GM12878 (cell line): ENCODE measurements at regions not wholly inside any gene's neighbourhood (a gene's known extent, or its start where the extent isn't known, plus 50 kb on each side); places are given as distances from the start of the nearest gene placed in this dataset.

Experiments used
- ATAC-seq: fragments of 200-7000 bp; cut with Tn5 transposase; 3 replicates; pipeline ENCODE4 v1.9.1; 2020; ENCODE audit warnings: mild to moderate bottlenecking, moderate library complexity
- BruUV-seq: library from RNA; stranded (reverse); fragments of 400-500 nt; replicated peaks from 2 replicates; lab custom pipeline; 2021; lab: Mats Ljungman, UMichigan
- CTCF ChIA-PET: fragments of 300-600 bp; sonication (Branson Sonifier 250); formaldehyde crosslinking; extraction: SDS; loops from one replicate; lab custom pipeline; 2021; ENCODE audit warnings: inconsistent platforms; lab: Yijun Ruan, JAX
- POLR2A ChIA-PET: fragments of 350-600 bp; formaldehyde crosslinking; extraction: SDS; loops from one replicate; lab custom pipeline; 2021; ENCODE audit warnings: inconsistent platforms; lab: Charles Lee
- RAD21 ChIA-PET: fragments of 300-600 bp; sonication (Branson Sonifier 250); formaldehyde crosslinking; loops from one replicate; lab custom pipeline; 2023; ENCODE audit warnings: antibody characterized with exemption; ENCODE audit not compliant: unreplicated experiment; lab: Charles Lee
- SMC1A ChIA-PET: fragments of 300-600 bp; sonication (Branson Sonifier 250); formaldehyde crosslinking; loops from one replicate; lab custom pipeline; 2023; ENCODE audit not compliant: unreplicated experiment, uncharacterized antibody; lab: Charles Lee
- DNase-seq: peaks from one replicate; pipeline ENCODE4 v3.0.0-alpha.2; 2011; ENCODE audit warnings: low read depth, low spot score
- FAIRE-seq: peaks from 3 replicates; lab custom pipeline; 2011; peaks lifted over from hg19 to GRCh38; lab: Jason Lieb, UNC
- H2AFZ ChIP-seq: 2 replicates; pipeline ENCODE4 v1.6.0; 2011; ENCODE audit warnings: low read depth, low read length, control low read depth; ENCODE audit not compliant: control insufficient read depth
- H3K27ac ChIP-seq: 2 replicates; pipeline ENCODE4 v1.5.1; 2011; ENCODE audit warnings: control low read depth; ENCODE audit not compliant: control insufficient read depth, insufficient read depth
- H3K27me3 ChIP-seq, 2 experiments: replicated peaks in 1 of 2; 2 replicates each; pipeline versions ENCODE4 v1.6.0 to v1.6.1; 2011; ENCODE audit warnings: low read length in 1 of 2; ENCODE audit not compliant: control insufficient read depth in 2 of 2, insufficient read depth in 2 of 2
- H3K36me3 ChIP-seq, 2 experiments: 2 replicates each; pipeline ENCODE4 v1.5.1; 2011; ENCODE audit warnings: low read length in 1 of 2; ENCODE audit not compliant: control insufficient read depth in 2 of 2, insufficient read depth in 2 of 2
- H3K4me1 ChIP-seq: 2 replicates; pipeline ENCODE4 v1.6.1; 2011; ENCODE audit warnings: mild to moderate bottlenecking, low read length, moderate library complexity, mixed read lengths; ENCODE audit not compliant: control insufficient read depth, insufficient read depth
- H3K4me2 ChIP-seq: 2 replicates; pipeline ENCODE4 v1.6.0; 2011; ENCODE audit warnings: control low read depth; ENCODE audit not compliant: control insufficient read depth, insufficient read depth
- H3K4me3 ChIP-seq: fragments of 200-600 bp; sonication (generic); 2 replicates; pipeline ENCODE4 v1.5.1; 2016
- H3K79me2 ChIP-seq: 2 replicates; pipeline ENCODE4 v1.6.0; 2011; ENCODE audit warnings: low read length; ENCODE audit not compliant: control insufficient read depth, insufficient read depth
- H3K9ac ChIP-seq: 2 replicates; pipeline ENCODE4 v1.8.0; 2011; ENCODE audit warnings: low read length, control low read depth, mixed read lengths; ENCODE audit not compliant: control insufficient read depth, insufficient read depth
- H3K9me3 ChIP-seq: replicated peaks from 3 replicates; pipeline ENCODE4 v1.5.1; 2011; ENCODE audit warnings: mild to moderate bottlenecking, low read length; ENCODE audit not compliant: control insufficient read depth, insufficient read depth
- H4K20me1 ChIP-seq: 2 replicates; pipeline ENCODE4 v1.6.0; 2011; ENCODE audit not compliant: control insufficient read depth, insufficient read depth
- EGR1 ChIP-seq, 2 experiments: IDR thresholded peaks; 1 replicate in 1 of 2; 2 replicates in 1 of 2; pipeline ENCODE4 v1.6.1; 2011 to 2012; ENCODE audit warnings: low read depth in 2 of 2, low read length in 2 of 2, borderline replicate concordance in 1 of 2, mild to moderate bottlenecking in 1 of 2, moderate library complexity in 1 of 2
- GATAD2B ChIP-seq: fragments of 450-650 bp; conservative IDR thresholded peaks from 2 replicates; pipeline ENCODE4 v1.6.1; 2017; ENCODE audit warnings: low read depth, mild to moderate bottlenecking, moderate library complexity
- HCFC1 ChIP-seq: fragments of 150-350 bp; IDR thresholded peaks from 2 replicates; pipeline ENCODE4 v1.6.1; 2014; ENCODE audit warnings: low read length
- MYB ChIP-seq: fragments of 150-350 bp; IDR thresholded peaks from 2 replicates; pipeline ENCODE4 v1.6.1; 2014; ENCODE audit warnings: mild to moderate bottlenecking, low read depth, low read length, borderline replicate concordance
- SMAD5 ChIP-seq: IDR thresholded peaks from 2 replicates; pipeline ENCODE4 v1.6.1; 2016; ENCODE audit warnings: antibody characterized with exemption, low read depth
- SUZ12 ChIP-seq: fragments of 200-600 bp; sonication (generic); IDR thresholded peaks from one replicate; pipeline ENCODE4 v1.6.1; 2018; ENCODE audit warnings: antibody characterized with exemption, mild to moderate bottlenecking; ENCODE audit not compliant: unreplicated experiment
- WGBS: methylation state at CpG from one replicate; pipeline ENCODE4 v1.1.6; 2016; ENCODE audit warnings: low lambda C conversion rate; ENCODE audit not compliant: insufficient replicate concordance, insufficient coverage; ENCODE audit errors: missing lambda C conversion rate; 5-methylcytosine and 5-hydroxymethylcytosine counted together
- in situ Hi-C: fragments of 300-500 bp; cut with MboI; formaldehyde crosslinking; loops from 9 replicates; pipeline ENCODE4 v1.14.3; 2018; ENCODE audit warnings: mixed read lengths
- intact Hi-C: fragments of 100-400 bp; cut with micrococcal nuclease; formaldehyde crosslinking; loops from one replicate; pipeline ENCODE4 v1.14.2; 2022; ENCODE audit not compliant: unreplicated experiment
- TF ChIP-seq, protein P1 (sequence below): fragments of 450-650 bp; formaldehyde crosslinking; IDR thresholded peaks from 2 replicates; pipeline ENCODE4 v1.5.0; 2022; ENCODE audit warnings: mild to moderate bottlenecking, missing genetic modification characterization
- TF ChIP-seq, protein P2 (sequence below): fragments of 450-650 bp; IDR thresholded peaks from 2 replicates; pipeline ENCODE4 v1.6.1; 2017; ENCODE audit warnings: mild to moderate bottlenecking, low read depth, inconsistent platforms; ENCODE audit not compliant: poor library complexity, severe bottlenecking
- TF ChIP-seq, protein P3 (sequence below): fragments of 450-650 bp; IDR thresholded peaks from 2 replicates; pipeline ENCODE4 v1.6.1; 2017; ENCODE audit warnings: mild to moderate bottlenecking, moderate library complexity

DNA sequence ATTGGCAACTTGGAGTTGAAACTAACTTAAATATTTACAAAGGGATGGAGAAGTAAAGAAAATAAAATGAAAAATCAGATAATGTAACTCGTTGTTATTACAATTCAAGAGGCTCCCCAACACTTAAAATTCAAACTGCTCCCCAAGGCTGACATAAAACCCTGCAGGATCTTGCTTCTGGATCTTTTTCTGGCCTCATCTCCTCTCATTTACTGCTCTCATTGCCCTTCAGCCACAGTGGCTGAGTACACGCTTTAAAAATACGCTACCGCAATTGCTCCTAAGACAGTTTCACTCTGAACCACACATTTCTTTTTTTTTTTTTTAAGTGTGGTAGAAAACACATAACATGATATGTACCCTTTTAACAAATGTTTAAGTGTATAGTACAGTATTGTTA, 718.1 kb upstream of the ANO3 start:
- no peaks in the 10 kb centered on the region for H3K9me3 ChIP-seq
- RAD21 ChIA-PET = no interaction called here
- BruUV-seq = no TSS peak
- in situ Hi-C loops = no loop called here
- no peaks in the 10 kb centered on the region for H3K27me3 ChIP-seq
- POLR2A ChIA-PET = no interaction called here
- no peaks in the 10 kb centered on the region for H3K36me3 ChIP-seq
- H4K20me1 ChIP-seq = no peaks in the 10 kb centered on the region
- H2AFZ ChIP-seq = no peak overlapping the region
- no peak overlapping the region for H3K27ac ChIP-seq
- no peak overlapping the region for H3K9ac ChIP-seq
- H3K4me1 ChIP-seq = no peaks in the 10 kb centered on the region
- H3K4me3 ChIP-seq = no peak overlapping the region
- SMC1A ChIA-PET = no interaction called here
- TF ChIP-seq SMAD5 = no peak
- TF ChIP-seq, protein P1, sequence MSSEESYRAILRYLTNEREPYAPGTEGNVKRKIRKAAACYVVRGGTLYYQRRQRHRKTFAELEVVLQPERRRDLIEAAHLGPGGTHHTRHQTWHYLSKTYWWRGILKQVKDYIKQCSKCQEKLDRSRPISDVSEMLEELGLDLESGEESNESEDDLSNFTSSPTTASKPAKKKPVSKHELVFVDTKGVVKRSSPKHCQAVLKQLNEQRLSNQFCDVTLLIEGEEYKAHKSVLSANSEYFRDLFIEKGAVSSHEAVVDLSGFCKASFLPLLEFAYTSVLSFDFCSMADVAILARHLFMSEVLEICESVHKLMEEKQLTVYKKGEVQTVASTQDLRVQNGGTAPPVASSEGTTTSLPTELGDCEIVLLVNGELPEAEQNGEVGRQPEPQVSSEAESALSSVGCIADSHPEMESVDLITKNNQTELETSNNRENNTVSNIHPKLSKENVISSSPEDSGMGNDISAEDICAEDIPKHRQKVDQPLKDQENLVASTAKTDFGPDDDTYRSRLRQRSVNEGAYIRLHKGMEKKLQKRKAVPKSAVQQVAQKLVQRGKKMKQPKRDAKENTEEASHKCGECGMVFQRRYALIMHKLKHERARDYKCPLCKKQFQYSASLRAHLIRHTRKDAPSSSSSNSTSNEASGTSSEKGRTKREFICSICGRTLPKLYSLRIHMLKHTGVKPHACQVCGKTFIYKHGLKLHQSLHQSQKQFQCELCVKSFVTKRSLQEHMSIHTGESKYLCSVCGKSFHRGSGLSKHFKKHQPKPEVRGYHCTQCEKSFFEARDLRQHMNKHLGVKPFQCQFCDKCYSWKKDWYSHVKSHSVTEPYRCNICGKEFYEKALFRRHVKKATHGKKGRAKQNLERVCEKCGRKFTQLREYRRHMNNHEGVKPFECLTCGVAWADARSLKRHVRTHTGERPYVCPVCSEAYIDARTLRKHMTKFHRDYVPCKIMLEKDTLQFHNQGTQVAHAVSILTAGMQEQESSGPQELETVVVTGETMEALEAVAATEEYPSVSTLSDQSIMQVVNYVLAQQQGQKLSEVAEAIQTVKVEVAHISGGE = no peak
- no peak for TF ChIP-seq MYB
- TF ChIP-seq HCFC1 = no peak
- TF ChIP-seq GATAD2B = no peak
- no peak for TF ChIP-seq EGR1 (IDR thresholded peaks at IDR 0.05; ENCODE audit: borderline replicate concordance in 1 of 2, low read depth in 2 of 2, low read length in 2 of 2)
- TF ChIP-seq, protein P2, sequence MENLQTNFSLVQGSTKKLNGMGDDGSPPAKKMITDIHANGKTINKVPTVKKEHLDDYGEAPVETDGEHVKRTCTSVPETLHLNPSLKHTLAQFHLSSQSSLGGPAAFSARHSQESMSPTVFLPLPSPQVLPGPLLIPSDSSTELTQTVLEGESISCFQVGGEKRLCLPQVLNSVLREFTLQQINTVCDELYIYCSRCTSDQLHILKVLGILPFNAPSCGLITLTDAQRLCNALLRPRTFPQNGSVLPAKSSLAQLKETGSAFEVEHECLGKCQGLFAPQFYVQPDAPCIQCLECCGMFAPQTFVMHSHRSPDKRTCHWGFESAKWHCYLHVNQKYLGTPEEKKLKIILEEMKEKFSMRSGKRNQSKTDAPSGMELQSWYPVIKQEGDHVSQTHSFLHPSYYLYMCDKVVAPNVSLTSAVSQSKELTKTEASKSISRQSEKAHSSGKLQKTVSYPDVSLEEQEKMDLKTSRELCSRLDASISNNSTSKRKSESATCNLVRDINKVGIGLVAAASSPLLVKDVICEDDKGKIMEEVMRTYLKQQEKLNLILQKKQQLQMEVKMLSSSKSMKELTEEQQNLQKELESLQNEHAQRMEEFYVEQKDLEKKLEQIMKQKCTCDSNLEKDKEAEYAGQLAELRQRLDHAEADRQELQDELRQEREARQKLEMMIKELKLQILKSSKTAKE = no peak
- no peak for TF ChIP-seq SUZ12
- TF ChIP-seq, protein P3, sequence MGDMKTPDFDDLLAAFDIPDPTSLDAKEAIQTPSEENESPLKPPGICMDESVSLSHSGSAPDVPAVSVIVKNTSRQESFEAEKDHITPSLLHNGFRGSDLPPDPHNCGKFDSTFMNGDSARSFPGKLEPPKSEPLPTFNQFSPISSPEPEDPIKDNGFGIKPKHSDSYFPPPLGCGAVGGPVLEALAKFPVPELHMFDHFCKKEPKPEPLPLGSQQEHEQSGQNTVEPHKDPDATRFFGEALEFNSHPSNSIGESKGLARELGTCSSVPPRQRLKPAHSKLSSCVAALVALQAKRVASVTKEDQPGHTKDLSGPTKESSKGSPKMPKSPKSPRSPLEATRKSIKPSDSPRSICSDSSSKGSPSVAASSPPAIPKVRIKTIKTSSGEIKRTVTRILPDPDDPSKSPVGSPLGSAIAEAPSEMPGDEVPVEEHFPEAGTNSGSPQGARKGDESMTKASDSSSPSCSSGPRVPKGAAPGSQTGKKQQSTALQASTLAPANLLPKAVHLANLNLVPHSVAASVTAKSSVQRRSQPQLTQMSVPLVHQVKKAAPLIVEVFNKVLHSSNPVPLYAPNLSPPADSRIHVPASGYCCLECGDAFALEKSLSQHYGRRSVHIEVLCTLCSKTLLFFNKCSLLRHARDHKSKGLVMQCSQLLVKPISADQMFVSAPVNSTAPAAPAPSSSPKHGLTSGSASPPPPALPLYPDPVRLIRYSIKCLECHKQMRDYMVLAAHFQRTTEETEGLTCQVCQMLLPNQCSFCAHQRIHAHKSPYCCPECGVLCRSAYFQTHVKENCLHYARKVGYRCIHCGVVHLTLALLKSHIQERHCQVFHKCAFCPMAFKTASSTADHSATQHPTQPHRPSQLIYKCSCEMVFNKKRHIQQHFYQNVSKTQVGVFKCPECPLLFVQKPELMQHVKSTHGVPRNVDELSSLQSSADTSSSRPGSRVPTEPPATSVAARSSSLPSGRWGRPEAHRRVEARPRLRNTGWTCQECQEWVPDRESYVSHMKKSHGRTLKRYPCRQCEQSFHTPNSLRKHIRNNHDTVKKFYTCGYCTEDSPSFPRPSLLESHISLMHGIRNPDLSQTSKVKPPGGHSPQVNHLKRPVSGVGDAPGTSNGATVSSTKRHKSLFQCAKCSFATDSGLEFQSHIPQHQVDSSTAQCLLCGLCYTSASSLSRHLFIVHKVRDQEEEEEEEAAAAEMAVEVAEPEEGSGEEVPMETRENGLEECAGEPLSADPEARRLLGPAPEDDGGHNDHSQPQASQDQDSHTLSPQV = no peak
- no peak for ATAC-seq
- intact Hi-C loops = no loop called here
- no peak for FAIRE-seq
- CTCF ChIA-PET = no interaction called here
- H3K79me2 ChIP-seq = no peaks in the 10 kb centered on the region
- WGBS = 56% methylated on average over 4 of the region's 4 CpGs
- no peak overlapping the region for H3K4me2 ChIP-seq
- DNase-seq = no peak
